Activated CD8-positive, alpha-beta T cell treated with anti-CD3 and anti-CD28 coated beads, Interleukin-2, amount 10 ng/mL, durations not matched to agents 7 days and 5 days (primary cell): ENCODE measurements at regions not wholly inside any gene's neighbourhood (a gene's known extent, or its start where the extent isn't known, plus 50 kb on each side); places are given as distances from the start of the nearest gene placed in this dataset.

Experiments used
- ATAC-seq: fragments of 150-1000 bp; cut with Tn5 transposase; one replicate; pipeline ENCODE4 v1.10.0; 2021; ENCODE audit warnings: moderate library complexity
- CTCF ChIA-PET: fragments of 350-600 bp; sonication (Branson Sonifier 250); formaldehyde crosslinking; loops from one replicate; lab custom pipeline; 2021; ENCODE audit warnings: antibody characterized with exemption; lab: Charles Lee
- POLR2A ChIA-PET: fragments of 350-600 bp; sonication (Branson Sonifier 250); formaldehyde crosslinking; loops from one replicate; lab custom pipeline; 2021; ENCODE audit warnings: antibody characterized with exemption; lab: Charles Lee
- DNase-seq: peaks from one replicate; pipeline ENCODE4 v3.0.0-alpha.2; 2020
- H3K27ac Mint-ChIP-seq: one replicate; pipeline ENCODE4 v1.8.0; 2021; ENCODE audit warnings: mild to moderate bottlenecking, mixed read lengths
- H3K27me3 Mint-ChIP-seq: one replicate; pipeline ENCODE4 v1.8.0; 2021; ENCODE audit warnings: low read depth, mixed read lengths
- H3K36me3 Mint-ChIP-seq: one replicate; pipeline ENCODE4 v1.8.0; 2021; ENCODE audit warnings: low read depth, mixed read lengths
- H3K4me1 Mint-ChIP-seq: one replicate; pipeline ENCODE4 v1.8.0; 2021; ENCODE audit warnings: low read depth, mixed read lengths
- H3K4me3 Mint-ChIP-seq: one replicate; pipeline ENCODE4 v1.8.0; 2021; ENCODE audit warnings: mild to moderate bottlenecking, mixed read lengths
- H3K9me3 Mint-ChIP-seq: one replicate; pipeline ENCODE4 v1.8.0; 2022; ENCODE audit warnings: mixed read lengths; ENCODE audit not compliant: insufficient read depth

DNA sequence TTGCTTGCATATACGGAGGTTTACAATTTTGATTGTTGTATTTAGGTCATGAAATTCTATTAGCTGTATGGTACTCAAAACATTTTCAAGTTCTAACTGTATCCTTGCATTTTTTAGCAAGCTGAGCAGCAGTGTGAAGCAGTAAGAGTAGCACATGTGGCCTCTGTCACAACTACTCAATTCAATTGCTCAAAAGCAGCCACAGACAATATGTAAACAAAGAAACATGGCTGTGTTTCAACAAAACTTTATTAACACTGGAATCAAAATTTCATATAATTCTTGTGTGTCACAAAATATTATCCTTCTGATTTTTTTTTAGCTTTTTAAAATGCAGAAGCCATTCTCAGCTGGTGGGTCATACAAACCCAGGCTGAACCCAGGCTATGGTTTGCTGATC is 266.7 kb upstream of the LRRN1 start:
- CTCF ChIA-PET, result no interaction called here
- ATAC-seq, result no peak

DNA sequence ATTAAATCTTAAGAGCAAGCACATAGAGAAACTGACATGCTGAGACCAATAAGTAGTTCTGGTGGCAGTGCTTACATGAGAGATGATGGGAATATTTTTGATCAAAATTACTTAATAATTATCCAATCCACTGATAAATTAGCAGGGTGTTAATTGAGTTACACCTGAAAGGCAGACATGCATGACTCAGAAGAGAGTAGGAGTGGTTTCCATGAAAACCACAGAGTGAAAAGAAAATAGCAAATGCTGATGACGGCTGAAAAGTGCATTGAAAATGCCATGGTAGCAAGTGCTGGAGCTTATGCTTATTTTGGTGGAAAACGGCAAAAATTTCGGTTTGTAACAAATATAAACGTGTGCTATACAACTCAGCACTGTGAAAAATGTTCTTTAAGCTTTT is 267.8 kb upstream of the LRRN1 start:
- ChIA-PET CTCF (no interaction called here), POLR2A (no interaction called here)
- Mint-ChIP-seq H3K9me3 (no peaks in the 10 kb centered on the region), H3K27ac (no peak overlapping the region), H3K4me1 (no peaks in the 10 kb centered on the region), H3K27me3 (peaks cover 2% of the 10 kb centered on the region), H3K36me3 (no peaks in the 10 kb centered on the region), H3K4me3 (no peak overlapping the region)
- DNase-seq (no peak), ATAC-seq (no peak)

More for the DNA sequence above, 266.7 kb upstream of the LRRN1 start:
- POLR2A ChIA-PET, result no interaction called here
- H3K27ac Mint-ChIP-seq, result no peak overlapping the region
- no peak overlapping the region for H3K4me3 Mint-ChIP-seq
- H3K27me3 Mint-ChIP-seq, result peaks cover 2% of the 10 kb centered on the region
- no peak for DNase-seq
- H3K4me1 Mint-ChIP-seq, result no peaks in the 10 kb centered on the region
- H3K36me3 Mint-ChIP-seq, result no peaks in the 10 kb centered on the region
- H3K9me3 Mint-ChIP-seq, result no peaks in the 10 kb centered on the region

GRCh38 chr3:3519266-3519665 is 280.0 kb upstream of the LRRN1 start:
- Mint-ChIP-seq H3K36me3 (no peaks in the 10 kb centered on the region), H3K27me3 (no peaks in the 10 kb centered on the region)

GRCh38 chr3:3516996-3517395 is 282.2 kb upstream of the LRRN1 start:
- Mint-ChIP-seq H3K9me3 (no peaks in the 10 kb centered on the region), H3K27ac (no peak overlapping the region), H3K4me1 (no peaks in the 10 kb centered on the region), H3K36me3 (no peaks in the 10 kb centered on the region), H3K4me3 (no peak overlapping the region), H3K27me3 (no peaks in the 10 kb centered on the region)
- no peak for DNase-seq
- no peak for ATAC-seq
- POLR2A ChIA-PET, result no interaction called here
- CTCF ChIA-PET, result no interaction called here

More at GRCh38 chr3:3519266-3519665, 280.0 kb upstream of the LRRN1 start:
- no peak overlapping the region for H3K27ac Mint-ChIP-seq
- DNase-seq (no peak), ATAC-seq (no peak)
- ChIA-PET POLR2A (no interaction called here), CTCF (no interaction called here)
- no peak overlapping the region for H3K4me3 Mint-ChIP-seq
- H3K9me3 Mint-ChIP-seq, result no peaks in the 10 kb centered on the region
- H3K4me1 Mint-ChIP-seq, result no peaks in the 10 kb centered on the region

DNA sequence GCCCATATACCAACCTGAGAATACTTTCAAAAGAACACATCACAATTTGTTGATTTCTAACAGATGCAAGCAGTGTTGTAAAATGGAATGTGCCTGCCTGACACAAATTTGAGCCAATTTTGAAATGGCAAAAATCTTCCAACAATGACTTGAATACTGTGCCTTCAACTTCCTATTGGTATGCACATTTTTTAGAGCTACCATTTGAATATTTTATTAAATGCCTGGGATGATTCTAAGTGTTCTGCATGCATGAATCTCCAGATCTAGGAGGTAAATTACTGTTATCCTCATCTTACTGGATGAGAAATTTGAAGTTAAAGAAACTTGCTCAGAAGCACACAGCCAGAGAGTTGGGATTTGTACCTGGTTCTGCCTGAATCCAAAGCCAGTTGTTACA is 282.8 kb upstream of the LRRN1 start:
- H3K4me1 Mint-ChIP-seq, result no peaks in the 10 kb centered on the region
- DNase-seq, result no peak
- POLR2A ChIA-PET, result no interaction called here
- H3K9me3 Mint-ChIP-seq, result no peaks in the 10 kb centered on the region
- H3K36me3 Mint-ChIP-seq, result no peaks in the 10 kb centered on the region
- no peaks in the 10 kb centered on the region for H3K27me3 Mint-ChIP-seq
- CTCF ChIA-PET, result no interaction called here
- H3K4me3 Mint-ChIP-seq, result no peak overlapping the region
- no peak for ATAC-seq
- no peak overlapping the region for H3K27ac Mint-ChIP-seq

DNA sequence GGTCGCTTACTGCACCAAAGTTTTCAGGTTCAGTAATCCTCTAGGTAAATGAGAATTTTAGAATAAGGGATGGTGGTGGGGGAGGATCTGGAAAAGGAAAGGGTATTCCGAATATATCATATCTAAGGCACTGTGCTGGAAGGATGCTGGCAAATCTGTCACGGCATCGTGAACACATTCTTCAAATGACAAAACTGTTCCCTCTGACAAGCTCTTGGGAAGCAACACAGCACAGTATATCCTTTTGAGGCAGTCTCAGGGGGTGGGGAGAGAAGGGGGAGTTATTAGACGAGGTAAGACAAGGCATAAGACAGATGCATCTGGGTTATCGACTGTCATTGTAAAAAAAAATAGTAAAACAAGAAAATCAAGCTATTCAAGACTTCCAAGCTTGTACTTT is 289.6 kb upstream of the LRRN1 start:
- H3K27me3 Mint-ChIP-seq, result no peaks in the 10 kb centered on the region
- H3K4me1 Mint-ChIP-seq, result no peaks in the 10 kb centered on the region
- no peaks in the 10 kb centered on the region for H3K9me3 Mint-ChIP-seq
- no peak overlapping the region for H3K27ac Mint-ChIP-seq
- no peak for DNase-seq
- H3K36me3 Mint-ChIP-seq, result no peaks in the 10 kb centered on the region
- POLR2A ChIA-PET, result no interaction called here
- ATAC-seq, result no peak
- CTCF ChIA-PET, result no interaction called here
- H3K4me3 Mint-ChIP-seq, result no peak overlapping the region

DNA sequence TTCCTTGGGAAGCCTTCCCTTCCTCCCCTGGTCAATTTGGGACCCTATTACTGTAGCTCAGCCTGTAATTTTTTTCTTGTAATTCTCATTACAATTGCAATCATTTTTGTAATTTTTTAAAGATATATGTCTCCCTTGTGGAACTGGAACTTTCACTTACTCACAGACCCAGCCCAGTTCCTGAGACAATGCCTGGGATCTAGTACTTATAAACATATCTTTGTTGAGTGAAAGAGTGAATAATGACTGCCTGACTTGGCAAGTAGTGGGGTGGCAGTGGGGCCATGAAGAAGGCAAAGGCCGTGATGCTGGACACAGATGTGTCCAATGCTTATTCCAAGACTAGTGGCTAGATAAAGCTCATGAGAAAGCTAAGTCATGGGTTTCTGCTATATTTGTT is 294.5 kb upstream of the LRRN1 start:
- Mint-ChIP-seq H3K4me3 (no peak overlapping the region), H3K4me1 (no peaks in the 10 kb centered on the region), H3K9me3 (no peaks in the 10 kb centered on the region), H3K27me3 (no peaks in the 10 kb centered on the region), H3K27ac (no peak overlapping the region), H3K36me3 (no peaks in the 10 kb centered on the region)
- CTCF ChIA-PET, result no interaction called here
- ATAC-seq (no peak), DNase-seq (no peak)
- POLR2A ChIA-PET, result no interaction called here

- Mint-ChIP-seq H3K36me3 (no peaks in the 10 kb centered on the region), H3K9me3 (no peaks in the 10 kb centered on the region), H3K27me3 (no peaks in the 10 kb centered on the region), H3K4me1 (no peaks in the 10 kb centered on the region), H3K4me3 (no peak overlapping the region), H3K27ac (no peak overlapping the region)
- ChIA-PET CTCF (no interaction called here), POLR2A (interaction anchor here (0.6 kb wide), 1 partner anchor 617 kb away, joined by 3 read pairs; no protein-coding TSS in a partner anchor)
- DNase-seq (no peak), ATAC-seq (no peak)
Measured at GRCh38 chr3:3503411-3503810, 295.8 kb upstream of the LRRN1 start.

- no peak for DNase-seq
- Mint-ChIP-seq H3K27me3 (no peaks in the 10 kb centered on the region), H3K4me3 (no peak overlapping the region), H3K27ac (no peak overlapping the region), H3K9me3 (no peaks in the 10 kb centered on the region), H3K36me3 (no peaks in the 10 kb centered on the region), H3K4me1 (no peaks in the 10 kb centered on the region)
- no peak for ATAC-seq
- CTCF ChIA-PET, result no interaction called here
- POLR2A ChIA-PET, result no interaction called here
Measured at GRCh38 chr3:3499987-3500386, 299.2 kb upstream of the LRRN1 start.

- CTCF ChIA-PET, result no interaction called here
- POLR2A ChIA-PET, result no interaction called here
- no peak for ATAC-seq
Measured at GRCh38 chr3:3499012-3499562, 300.1 kb upstream of the LRRN1 start.

GRCh38 chr3:3495611-3496010 is 303.6 kb upstream of the LRRN1 start:
- DNase-seq (no peak), ATAC-seq (no peak)
- no peak overlapping the region for H3K4me3 Mint-ChIP-seq
- no peaks in the 10 kb centered on the region for H3K27me3 Mint-ChIP-seq
- H3K9me3 Mint-ChIP-seq, result no peaks in the 10 kb centered on the region
- ChIA-PET POLR2A (no interaction called here), CTCF (no interaction called here)
- no peaks in the 10 kb centered on the region for H3K36me3 Mint-ChIP-seq
- no peak overlapping the region for H3K27ac Mint-ChIP-seq
- no peaks in the 10 kb centered on the region for H3K4me1 Mint-ChIP-seq

More at GRCh38 chr3:3499012-3499562, 300.1 kb upstream of the LRRN1 start:
- H3K4me3 Mint-ChIP-seq, result no peak overlapping the region
- no peaks in the 10 kb centered on the region for H3K9me3 Mint-ChIP-seq
- no peak for DNase-seq
- H3K4me1 Mint-ChIP-seq, result no peaks in the 10 kb centered on the region
- no peak overlapping the region for H3K27ac Mint-ChIP-seq
- H3K36me3 Mint-ChIP-seq, result no peaks in the 10 kb centered on the region
- no peaks in the 10 kb centered on the region for H3K27me3 Mint-ChIP-seq

GRCh38 chr3:3476669-3477068 is 297.2 kb upstream of the CRBN start:
- no peaks in the 10 kb centered on the region for H3K4me1 Mint-ChIP-seq
- H3K36me3 Mint-ChIP-seq, result no peaks in the 10 kb centered on the region
- DNase-seq (no peak), ATAC-seq (no peak)
- CTCF ChIA-PET, result no interaction called here
- POLR2A ChIA-PET, result no interaction called here
- no peak overlapping the region for H3K4me3 Mint-ChIP-seq
- H3K27ac Mint-ChIP-seq, result no peak overlapping the region
- H3K27me3 Mint-ChIP-seq, result no peaks in the 10 kb centered on the region
- H3K9me3 Mint-ChIP-seq, result no peaks in the 10 kb centered on the region

DNA sequence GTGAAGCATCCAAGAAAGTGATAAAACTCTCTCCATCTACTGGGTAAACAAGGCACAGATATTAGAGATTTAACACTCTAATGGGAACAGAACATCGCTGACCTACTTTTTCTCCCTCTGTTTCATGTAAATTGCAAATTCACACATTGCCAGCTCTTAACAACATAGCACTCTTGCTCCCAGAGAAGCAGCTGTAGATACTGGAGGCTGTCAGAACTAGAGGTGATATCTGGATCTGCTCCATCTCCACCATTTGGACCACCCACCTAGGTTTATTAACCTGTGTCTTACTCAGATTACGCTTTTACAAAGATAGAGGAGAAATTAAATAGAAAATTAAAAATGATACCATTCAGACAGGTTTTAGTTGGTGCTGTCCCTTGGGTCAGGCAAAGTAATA is 289.1 kb upstream of the CRBN start:
- no peaks in the 10 kb centered on the region for H3K27me3 Mint-ChIP-seq
- no peak for DNase-seq
- ChIA-PET CTCF (no interaction called here), POLR2A (no interaction called here)
- H3K4me3 Mint-ChIP-seq, result no peak overlapping the region
- H3K9me3 Mint-ChIP-seq, result no peaks in the 10 kb centered on the region
- no peak for ATAC-seq
- no peaks in the 10 kb centered on the region for H3K4me1 Mint-ChIP-seq
- no peak overlapping the region for H3K27ac Mint-ChIP-seq
- H3K36me3 Mint-ChIP-seq, result no peaks in the 10 kb centered on the region
